ENCODE measurements at regions not wholly inside any gene's neighbourhood (a gene's known extent, or its start where the extent isn't known, plus 50 kb on each side); places are given as distances from the start of the nearest gene placed in this dataset.
"Not testable (repeated sequence)": the region's sequence is repeated elsewhere in the genome, so short reads cannot be mapped to it uniquely, and the experiment has no call there.

DNA sequence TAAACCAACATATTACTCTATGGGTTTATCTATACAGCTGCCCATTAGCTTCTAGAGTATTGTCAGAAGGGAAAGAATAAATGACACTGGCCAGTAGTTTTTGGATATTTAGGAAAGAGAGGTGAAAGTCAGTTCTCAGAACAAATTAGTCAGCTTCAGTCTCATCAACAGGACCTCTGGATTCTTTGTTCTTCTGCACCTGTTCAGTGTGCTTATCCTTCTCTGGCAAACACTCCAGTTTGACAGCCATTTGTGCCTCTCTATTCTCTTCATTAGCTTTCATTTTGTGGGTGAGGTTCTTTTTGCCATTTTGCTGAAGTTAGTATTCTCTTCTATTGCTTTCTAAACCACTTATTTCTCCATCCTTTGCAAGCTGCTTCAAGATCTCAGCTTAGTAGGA lies 107.0 kb downstream of the PCDH18 start:
- no peak for TF ChIP-seq GATA1 (IDR thresholded peaks at IDR 0.05; ENCODE audit: low read depth, low read length)
- no peak for TF ChIP-seq POLR2A (IDR thresholded peaks at IDR 0.05; ENCODE audit: low read length)
- no peak for DNase-seq

DNA sequence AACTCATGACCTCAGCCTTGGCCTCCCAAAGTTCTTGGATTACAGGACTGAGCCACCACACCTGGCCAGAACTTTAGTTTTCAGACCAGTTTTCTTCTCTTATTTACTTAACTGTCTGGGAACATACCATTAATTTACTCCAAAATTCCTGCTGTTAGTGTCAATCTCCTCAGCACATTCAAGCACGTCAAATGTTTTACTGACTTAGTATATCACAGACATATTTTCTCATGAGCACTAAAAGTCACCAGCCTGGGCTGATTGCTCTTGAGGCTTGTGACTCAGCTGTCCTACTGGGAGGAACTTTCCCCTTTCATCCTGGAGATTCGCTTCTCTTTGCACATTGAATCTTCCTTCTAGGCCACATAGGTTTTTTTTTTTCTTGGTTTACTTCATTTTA lies 109.6 kb downstream of the PCDH18 start:
- no peak for TF ChIP-seq GATA1 (IDR thresholded peaks at IDR 0.05; ENCODE audit: low read depth, low read length)
- TF ChIP-seq POLR2A (IDR thresholded peaks at IDR 0.05; ENCODE audit: low read length) = no peak
- no peak for DNase-seq

DNA sequence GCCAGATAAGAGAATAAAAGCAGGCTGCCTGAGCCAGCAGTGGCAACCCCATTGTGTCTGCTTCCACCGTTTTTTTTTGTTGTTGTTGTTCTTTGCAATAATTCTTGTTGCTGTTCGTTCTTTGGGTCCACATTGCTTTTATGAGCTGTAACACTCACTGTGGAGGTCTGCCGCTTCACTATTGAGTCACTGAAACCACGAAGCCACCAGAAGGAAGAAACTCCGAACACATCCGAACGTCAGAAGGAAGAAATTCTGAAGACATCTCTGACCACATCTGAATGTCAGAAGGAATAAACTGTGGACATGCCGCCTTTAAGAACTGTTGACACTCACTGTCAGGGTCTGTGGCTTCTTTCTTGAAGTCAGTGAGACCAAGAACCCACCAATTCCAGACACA lies 110.5 kb downstream of the PCDH18 start:
- TF ChIP-seq POLR2A (IDR thresholded peaks at IDR 0.05; ENCODE audit: low read length) = no peak
- no peak for TF ChIP-seq GATA1 (IDR thresholded peaks at IDR 0.05; ENCODE audit: low read depth, low read length)
- no peak for DNase-seq

DNA sequence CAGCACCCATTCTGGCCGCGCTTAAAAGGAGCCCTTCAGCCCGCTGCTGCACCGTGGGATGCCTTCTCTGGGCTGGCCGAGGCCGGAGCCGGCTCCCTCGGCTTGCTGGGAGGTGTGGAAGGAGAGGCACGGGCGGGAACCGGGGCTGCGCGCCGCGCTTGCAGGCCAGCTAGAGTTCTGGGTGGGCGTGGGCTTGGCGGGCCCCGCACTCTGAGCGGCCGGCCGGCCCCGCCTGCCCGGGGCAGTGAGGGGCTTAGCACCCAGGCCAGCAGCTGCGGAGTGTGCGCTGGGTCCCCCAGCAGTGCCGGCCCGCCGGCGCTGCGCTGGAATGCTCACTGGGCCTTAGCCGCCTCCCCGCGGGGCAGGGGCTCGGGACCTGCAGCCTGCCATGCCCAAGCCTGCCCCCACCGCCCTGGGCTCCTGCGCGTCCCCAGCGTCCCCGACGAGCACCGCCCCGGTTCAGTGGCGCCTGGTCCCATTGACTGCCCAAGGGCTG lies 111.3 kb downstream of the PCDH18 start:
- no peak for DNase-seq
- TF ChIP-seq POLR2A (IDR thresholded peaks at IDR 0.05; ENCODE audit: low read length) (no peak), GATA1 (IDR thresholded peaks at IDR 0.05; ENCODE audit: low read depth, low read length) (no peak)

DNA sequence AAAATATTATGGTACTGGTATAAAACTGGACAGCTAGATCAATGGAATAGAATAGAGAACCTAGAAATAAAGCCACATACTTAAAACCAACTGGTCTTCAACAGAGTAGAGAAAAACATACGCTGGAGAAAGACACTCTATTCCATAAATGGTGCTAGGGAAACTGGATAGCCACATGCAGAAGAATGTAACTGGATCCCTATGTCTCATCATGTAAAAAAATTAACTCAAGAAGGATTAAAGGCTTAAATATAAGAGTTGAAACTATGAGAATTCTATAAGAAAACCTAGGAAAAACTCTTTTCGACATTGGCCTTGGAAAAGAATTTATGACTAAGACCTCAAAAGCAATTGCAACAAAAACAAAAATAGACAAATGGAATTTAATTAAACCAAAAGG lies 114.6 kb downstream of the PCDH18 start:
- TF ChIP-seq GATA1 (IDR thresholded peaks at IDR 0.05; ENCODE audit: low read depth, low read length) (no peak), POLR2A (IDR thresholded peaks at IDR 0.05; ENCODE audit: low read length) (no peak)

DNA sequence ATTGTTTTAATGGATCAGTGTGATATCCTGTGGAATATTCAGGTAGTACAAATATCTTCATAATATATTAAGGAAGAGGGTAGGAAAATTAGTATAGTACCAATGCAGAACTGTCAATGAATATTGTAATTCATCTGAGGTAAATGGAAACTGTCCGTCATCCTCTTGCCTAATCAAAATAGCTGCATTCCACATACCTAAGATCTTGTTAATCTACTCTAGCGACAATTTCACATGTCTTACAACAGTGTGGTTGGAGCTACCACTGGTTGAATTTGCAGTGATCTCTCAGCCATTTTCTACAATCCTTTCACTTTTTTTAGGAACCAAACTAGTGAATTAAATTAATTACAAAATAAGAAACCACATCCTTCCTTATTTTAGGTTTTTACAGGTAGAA lies 117.5 kb downstream of the PCDH18 start:
- TF ChIP-seq GATA1 (IDR thresholded peaks at IDR 0.05; ENCODE audit: low read depth, low read length) (no peak), POLR2A (IDR thresholded peaks at IDR 0.05; ENCODE audit: low read length) (no peak)
- no peak for DNase-seq

More for the DNA sequence above, 114.6 kb downstream of the PCDH18 start:
- no peak for DNase-seq

DNA sequence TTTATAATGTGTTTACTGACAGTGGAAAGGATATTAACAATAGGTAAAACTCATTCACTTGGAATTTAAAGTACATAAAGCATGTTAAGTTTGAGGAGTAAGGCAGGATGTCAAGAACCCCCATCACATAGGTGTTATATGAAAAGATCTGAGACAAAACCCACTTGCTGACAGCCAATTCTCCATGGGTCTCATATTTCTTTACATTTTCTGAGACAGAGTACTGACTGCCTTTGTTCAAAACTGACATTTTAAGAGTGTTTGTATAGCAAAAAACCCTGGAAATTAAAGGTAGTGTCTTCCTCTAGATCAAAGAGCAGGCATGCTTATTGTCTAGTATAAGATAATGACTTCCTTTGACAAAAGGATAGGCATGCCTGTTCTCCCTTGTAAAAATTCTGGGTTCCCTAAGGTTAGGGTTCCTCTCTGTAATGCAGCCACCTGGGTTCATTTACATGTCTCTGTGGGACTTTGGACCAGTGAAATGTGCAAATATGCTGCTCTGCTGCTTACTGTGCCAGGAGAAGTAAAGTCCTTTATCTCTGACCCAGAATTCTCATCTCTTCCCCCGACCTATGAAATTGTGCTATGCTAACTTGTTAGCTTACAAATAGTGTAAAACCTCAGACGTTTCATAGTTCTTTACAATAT lies 123.6 kb downstream of the PCDH18 start:
- DNase-seq = no peak
- no peak for TF ChIP-seq GATA1 (IDR thresholded peaks at IDR 0.05; ENCODE audit: low read depth, low read length)
- TF ChIP-seq POLR2A (IDR thresholded peaks at IDR 0.05; ENCODE audit: low read length) = no peak

DNA sequence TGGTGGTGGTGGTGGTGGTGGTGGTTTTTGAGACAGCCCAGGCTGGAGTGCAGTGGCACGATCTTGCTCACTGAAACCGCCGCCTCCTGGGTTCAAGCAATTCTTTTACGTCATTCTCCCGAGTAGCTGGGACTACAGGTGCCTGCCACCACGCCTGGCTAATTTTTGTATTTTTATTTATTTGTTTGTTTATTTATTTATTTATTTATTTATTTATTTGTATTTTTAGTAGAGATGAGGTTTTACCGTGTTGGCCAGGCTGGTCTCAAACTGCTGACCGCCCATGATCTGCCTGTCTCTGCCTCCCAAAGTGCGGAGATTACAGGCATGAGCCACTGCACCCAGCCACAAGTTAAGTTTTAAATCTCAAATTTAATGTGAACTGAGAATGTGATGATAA lies 126.5 kb downstream of the PCDH18 start:
- not testable (repeated sequence) for DNase-seq

DNA sequence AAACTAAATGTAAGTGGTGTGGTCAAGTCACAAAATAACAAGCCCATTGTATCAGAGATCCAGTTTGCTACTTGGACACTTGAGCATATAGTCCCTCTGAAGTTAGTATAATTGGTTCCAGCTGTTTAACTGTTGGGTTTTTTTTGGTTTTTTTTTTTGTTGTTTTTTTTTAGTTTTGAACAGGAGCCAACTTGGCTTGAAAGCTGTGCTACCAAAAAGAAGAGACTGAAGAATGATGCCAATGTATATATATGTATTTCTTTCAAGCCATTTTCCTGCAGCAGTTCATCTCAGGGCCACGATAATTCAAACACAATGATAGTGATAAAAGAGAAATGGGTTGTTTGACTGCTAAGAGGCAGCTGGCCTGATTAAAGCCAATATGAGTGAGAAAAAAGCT lies 138.3 kb downstream of the PCDH18 start:
- no peak for TF ChIP-seq GATA1 (IDR thresholded peaks at IDR 0.05; ENCODE audit: low read depth, low read length)
- TF ChIP-seq POLR2A (IDR thresholded peaks at IDR 0.05; ENCODE audit: low read length) = no peak
- DNase-seq = no peak

DNA sequence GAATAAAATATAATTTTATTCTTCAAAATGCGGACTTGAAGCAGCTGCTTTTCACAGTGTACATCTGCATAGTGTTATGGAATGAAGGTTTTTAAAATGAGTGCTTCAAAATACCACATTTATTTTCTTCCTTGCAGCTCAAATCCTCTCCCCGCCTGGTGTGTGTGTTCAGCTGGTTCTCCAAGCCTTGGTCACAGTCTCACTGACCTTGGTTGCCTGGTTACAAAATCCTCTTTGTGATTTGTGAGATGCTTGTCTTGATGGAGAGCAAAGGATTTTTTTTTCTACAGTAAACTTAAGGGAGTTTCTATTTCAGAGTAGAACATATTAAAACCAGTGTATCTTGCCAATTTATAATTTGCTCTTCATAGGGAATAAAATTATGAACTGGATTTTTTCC lies 139.2 kb downstream of the PCDH18 start:
- TF ChIP-seq POLR2A (IDR thresholded peaks at IDR 0.05; ENCODE audit: low read length) (no peak), GATA1 (IDR thresholded peaks at IDR 0.05; ENCODE audit: low read depth, low read length) (no peak)
- no peak for DNase-seq

DNA sequence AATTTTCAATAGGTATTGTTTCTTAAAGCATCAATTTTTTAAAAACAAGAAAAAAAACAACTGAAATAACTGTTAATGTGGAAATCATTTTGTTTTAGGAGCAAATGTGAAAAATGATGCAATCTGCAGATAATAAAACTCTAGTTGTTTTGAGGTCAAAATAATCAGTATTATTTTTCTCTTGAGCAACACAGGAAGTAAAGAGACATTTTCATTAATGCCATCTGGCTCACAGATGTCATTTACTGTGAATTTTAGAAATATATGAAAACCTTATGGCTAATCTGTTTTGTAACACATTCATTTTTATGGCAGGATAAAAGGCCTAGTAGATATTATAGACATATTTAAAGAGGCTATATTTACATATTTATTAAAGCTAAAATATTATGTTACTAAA lies 141.6 kb downstream of the PCDH18 start:
- TF ChIP-seq GATA1 (IDR thresholded peaks at IDR 0.05; ENCODE audit: low read depth, low read length) (no peak), POLR2A (IDR thresholded peaks at IDR 0.05; ENCODE audit: low read length) (no peak)
- no peak for DNase-seq

DNA sequence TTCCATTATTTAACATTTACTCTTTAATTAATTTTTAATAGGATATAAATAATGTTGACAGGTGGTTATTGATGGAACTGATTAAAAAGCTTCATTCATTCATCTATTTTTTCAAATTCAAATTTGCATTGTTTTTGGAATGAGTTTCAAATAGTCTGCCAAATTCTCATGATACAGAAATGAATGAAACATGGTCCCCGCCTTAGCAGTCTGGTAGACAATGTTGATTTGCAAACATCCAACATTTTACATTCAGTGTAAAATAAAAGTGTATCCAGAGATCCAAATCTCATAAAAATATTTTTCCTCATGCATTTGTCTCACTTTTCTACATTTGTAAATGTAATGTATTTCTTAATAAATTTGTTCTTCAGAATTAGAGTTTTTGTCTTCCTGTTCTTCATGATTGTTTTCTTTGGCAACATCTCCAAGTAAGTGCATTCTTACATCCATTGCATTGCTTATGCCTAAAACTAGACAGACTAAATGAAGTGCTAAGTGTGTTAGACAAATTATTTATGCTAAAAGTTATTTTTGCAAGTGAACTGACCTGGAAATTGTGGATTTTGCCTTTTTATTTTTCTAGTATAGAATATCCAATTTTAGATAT lies 142.3 kb downstream of the PCDH18 start:
- DNase-seq = no peak
- TF ChIP-seq GATA1 (IDR thresholded peaks at IDR 0.05; ENCODE audit: low read depth, low read length) (no peak), POLR2A (IDR thresholded peaks at IDR 0.05; ENCODE audit: low read length) (no peak)

DNA sequence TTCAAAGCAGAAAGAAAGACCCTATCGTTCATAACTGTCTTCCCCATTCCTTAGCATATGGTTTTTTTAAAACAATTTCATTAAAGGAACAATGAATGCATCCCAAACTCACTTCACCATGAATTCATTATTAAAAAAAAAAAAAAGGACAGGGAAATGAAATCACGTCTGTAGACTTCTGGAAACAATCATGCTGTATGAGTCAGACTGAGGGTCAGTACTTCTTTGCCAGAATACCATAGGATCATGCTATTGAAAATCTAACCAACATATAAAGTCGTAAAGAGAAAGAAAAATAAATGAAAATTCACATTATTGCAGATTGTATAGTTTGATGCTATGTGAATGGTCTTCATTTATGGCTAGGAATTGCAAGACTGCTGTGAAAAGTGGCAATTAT lies 144.4 kb downstream of the PCDH18 start:
- no peak for DNase-seq
- no peak for TF ChIP-seq POLR2A (IDR thresholded peaks at IDR 0.05; ENCODE audit: low read length)
- TF ChIP-seq GATA1 (IDR thresholded peaks at IDR 0.05; ENCODE audit: low read depth, low read length) = no peak

DNA sequence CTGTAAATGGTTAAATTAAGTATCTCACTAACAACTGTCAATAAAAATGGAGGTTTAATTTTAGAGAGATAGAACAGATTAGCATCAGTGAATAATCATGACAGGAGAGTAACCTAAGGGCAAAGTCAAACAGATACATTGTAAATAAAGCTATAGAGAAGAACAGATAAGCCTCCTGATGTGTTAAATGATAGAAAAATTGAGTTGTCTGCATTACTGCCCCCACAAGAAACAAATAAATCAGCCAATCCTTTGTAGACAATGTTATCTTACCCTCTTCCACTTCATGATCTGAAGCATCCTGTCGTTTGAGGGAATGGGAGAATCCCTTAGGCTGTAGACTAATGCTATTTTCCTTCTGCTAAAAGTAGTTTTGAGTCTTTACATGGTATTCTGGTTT lies 147.8 kb downstream of the PCDH18 start:
- no peak for DNase-seq
- no peak for TF ChIP-seq POLR2A (IDR thresholded peaks at IDR 0.05; ENCODE audit: low read length)
- no peak for TF ChIP-seq GATA1 (IDR thresholded peaks at IDR 0.05; ENCODE audit: low read depth, low read length)

DNA sequence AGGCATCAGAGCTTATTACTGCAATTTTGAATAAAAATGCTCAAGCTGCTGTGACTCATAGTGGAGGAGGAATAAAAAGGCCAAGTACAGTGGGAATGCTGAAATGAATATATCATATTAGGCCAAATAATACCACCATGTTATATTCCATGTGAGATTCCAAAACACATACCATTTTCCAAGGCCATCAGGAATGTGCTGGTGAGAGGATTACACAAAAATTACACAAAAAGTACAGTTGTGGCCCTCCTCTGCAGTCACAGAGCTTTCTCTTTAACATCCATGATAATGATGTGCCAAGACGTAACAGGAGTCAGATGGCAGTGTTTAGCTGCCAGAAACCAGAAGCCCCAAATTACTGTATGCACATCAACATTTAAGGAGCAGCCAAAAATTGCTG lies 153.5 kb downstream of the PCDH18 start:
- no peak for TF ChIP-seq POLR2A (IDR thresholded peaks at IDR 0.05; ENCODE audit: low read length)
- no peak for TF ChIP-seq GATA1 (IDR thresholded peaks at IDR 0.05; ENCODE audit: low read depth, low read length)
- DNase-seq = no peak

All from erythroblast (primary cell).